ENCODE measurements at regions not wholly inside any gene's neighbourhood (a gene's known extent, or its start where the extent isn't known, plus 50 kb on each side); places are given as distances from the start of the nearest gene placed in this dataset.

DNA sequence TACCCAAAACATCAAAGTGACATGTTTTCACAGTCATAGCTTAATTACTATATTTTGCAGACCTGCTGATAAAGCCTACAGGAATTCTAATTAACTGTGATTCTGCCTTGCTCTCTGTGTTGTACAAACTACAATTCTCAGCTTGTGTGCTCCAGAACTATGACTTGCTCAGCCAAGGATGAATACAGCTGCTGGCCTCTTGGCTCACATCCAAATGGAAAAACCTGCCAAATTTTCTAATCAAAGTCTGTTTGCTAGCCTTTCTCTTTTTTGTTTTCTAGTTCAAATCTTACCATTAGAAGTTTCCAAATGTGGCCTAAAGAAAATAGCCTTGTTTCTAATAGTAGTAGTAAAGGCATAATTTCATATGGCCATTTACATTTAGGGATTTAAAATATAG is 1176.8 kb downstream of the FAM133A start:
- TF ChIP-seq, protein P1, sequence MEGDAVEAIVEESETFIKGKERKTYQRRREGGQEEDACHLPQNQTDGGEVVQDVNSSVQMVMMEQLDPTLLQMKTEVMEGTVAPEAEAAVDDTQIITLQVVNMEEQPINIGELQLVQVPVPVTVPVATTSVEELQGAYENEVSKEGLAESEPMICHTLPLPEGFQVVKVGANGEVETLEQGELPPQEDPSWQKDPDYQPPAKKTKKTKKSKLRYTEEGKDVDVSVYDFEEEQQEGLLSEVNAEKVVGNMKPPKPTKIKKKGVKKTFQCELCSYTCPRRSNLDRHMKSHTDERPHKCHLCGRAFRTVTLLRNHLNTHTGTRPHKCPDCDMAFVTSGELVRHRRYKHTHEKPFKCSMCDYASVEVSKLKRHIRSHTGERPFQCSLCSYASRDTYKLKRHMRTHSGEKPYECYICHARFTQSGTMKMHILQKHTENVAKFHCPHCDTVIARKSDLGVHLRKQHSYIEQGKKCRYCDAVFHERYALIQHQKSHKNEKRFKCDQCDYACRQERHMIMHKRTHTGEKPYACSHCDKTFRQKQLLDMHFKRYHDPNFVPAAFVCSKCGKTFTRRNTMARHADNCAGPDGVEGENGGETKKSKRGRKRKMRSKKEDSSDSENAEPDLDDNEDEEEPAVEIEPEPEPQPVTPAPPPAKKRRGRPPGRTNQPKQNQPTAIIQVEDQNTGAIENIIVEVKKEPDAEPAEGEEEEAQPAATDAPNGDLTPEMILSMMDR (IDR thresholded peaks at IDR 0.05), result no peak
- TF ChIP-seq EP300 (IDR thresholded peaks at IDR 0.05), result no peak
